Adipose tissue (tissue), 3 donors: ENCODE measurements at regions not wholly inside any gene's neighbourhood (a gene's known extent, or its start where the extent isn't known, plus 50 kb on each side); places are given as distances from the start of the nearest gene placed in this dataset.

Experiments
- H3K27ac ChIP-seq: one replicate; pipeline ENCODE4 v1.5.1; 2013; ENCODE audit warnings: low read depth, low read length
- WGBS, 3 donors: extraction: QIAGEN DNeasy Blood & Tissue Kit; methylation state at CpG; one replicate each; pipeline ENCODE4 v1.1.7; 2013; 5-methylcytosine and 5-hydroxymethylcytosine counted together
- donor health status: healthy with polysubstance abuse.
- donor health status: Bipolar disorder and iron deficiency.
- donor health status: healthy.

- no peak overlapping the region for H3K27ac ChIP-seq
- 17 to 64% (median 34%) methylated on average over 11 of the region's 11 CpGs for WGBS, 3 donors
Measured at GRCh38 chr10:78953113-78953798, 115.5 kb upstream of the ZMIZ1 start.

GRCh38 chr10:78953799-78954297 is 114.9 kb upstream of the ZMIZ1 start:
- H3K27ac ChIP-seq, result no peak overlapping the region
- WGBS, 3 donors, result 95 to 97% (median 96%) methylated on average over 7 of the region's 7 CpGs

GRCh38 chr10:78954689-78955088 is 114.1 kb upstream of the ZMIZ1 start:
- H3K27ac ChIP-seq, result no peak overlapping the region
- WGBS, 3 donors, result 89 to 96% (median 95%) methylated on average over 7 of the region's 7 CpGs

GRCh38 chr10:78955206-78955605 is 113.6 kb upstream of the ZMIZ1 start:
- no peak overlapping the region for H3K27ac ChIP-seq
- 82 to 98% (median 85%) methylated on average over 3 of the region's 3 CpGs for WGBS, 3 donors

- no peak overlapping the region for H3K27ac ChIP-seq
- 80 to 91% (median 90%) methylated on average over 5 of the region's 5 CpGs for WGBS, 3 donors
Measured at GRCh38 chr10:78956391-78956790, 112.4 kb upstream of the ZMIZ1 start.

- WGBS, 3 donors, result 90 to 94% (median 92%) methylated on average over 2 of the region's 2 CpGs
Measured at GRCh38 chr10:78957471-78958039, 111.2 kb upstream of the ZMIZ1 start.

GRCh38 chr10:78959217-78959923 is 109.4 kb upstream of the ZMIZ1 start:
- no peak overlapping the region for H3K27ac ChIP-seq

More at GRCh38 chr10:78957471-78958039, 111.2 kb upstream of the ZMIZ1 start:
- no peak overlapping the region for H3K27ac ChIP-seq

GRCh38 chr10:78959924-78960285 is 108.9 kb upstream of the ZMIZ1 start:
- H3K27ac ChIP-seq, result no peak overlapping the region
- WGBS, 3 donors, result 31 to 63% (median 57%) methylated on average over 3 of the region's 3 CpGs

More at GRCh38 chr10:78959217-78959923, 109.4 kb upstream of the ZMIZ1 start:
- WGBS, 3 donors, result 61 to 83% (median 67%) methylated on average over 10 of the region's 10 CpGs

GRCh38 chr10:78960316-78960800 is 108.4 kb upstream of the ZMIZ1 start:
- 32 to 55% (median 33%) methylated on average over 7 of the region's 7 CpGs for WGBS, 3 donors

GRCh38 chr10:78961760-78962159 is 107.0 kb upstream of the ZMIZ1 start:
- no peak overlapping the region for H3K27ac ChIP-seq
- WGBS, 3 donors, result 83 to 91% (median 88%) methylated on average over 4 of the region's 4 CpGs

More at GRCh38 chr10:78960316-78960800, 108.4 kb upstream of the ZMIZ1 start:
- no peak overlapping the region for H3K27ac ChIP-seq

GRCh38 chr10:78963074-78964034 is 105.4 kb upstream of the ZMIZ1 start:
- H3K27ac ChIP-seq, result no peak overlapping the region

GRCh38 chr10:78964274-78964951 is 104.4 kb upstream of the ZMIZ1 start:
- 77 to 89% (median 78%) methylated on average over 5 of the region's 5 CpGs for WGBS, 3 donors

More at GRCh38 chr10:78963074-78964034, 105.4 kb upstream of the ZMIZ1 start:
- 77 to 90% (median 83%) methylated on average over 27 of the region's 27 CpGs for WGBS, 3 donors

GRCh38 chr10:78964952-78965633 is 103.7 kb upstream of the ZMIZ1 start:
- H3K27ac ChIP-seq, result no peak overlapping the region
- WGBS, 3 donors, result 35 to 58% (median 51%) methylated on average over 17 of the region's 17 CpGs

More at GRCh38 chr10:78964274-78964951, 104.4 kb upstream of the ZMIZ1 start:
- H3K27ac ChIP-seq, result no peak overlapping the region

- WGBS, 3 donors, result 93 to 96% (median 95%) methylated on average over 11 of the region's 11 CpGs
- no peak overlapping the region for H3K27ac ChIP-seq
Measured at GRCh38 chr10:78966182-78966787, 102.5 kb upstream of the ZMIZ1 start.

GRCh38 chr10:78966844-78967488 is 101.8 kb upstream of the ZMIZ1 start:
- WGBS, 3 donors, result 93 to 96% (median 94%) methylated on average over 8 of the region's 8 CpGs
- no peak overlapping the region for H3K27ac ChIP-seq

- 91 to 93% (median 92%) methylated on average over 9 of the region's 9 CpGs for WGBS, 3 donors
- H3K27ac ChIP-seq, result no peak overlapping the region
Measured at GRCh38 chr10:78968300-78968942, 100.3 kb upstream of the ZMIZ1 start.
